ENCODE measurements at regions not wholly inside any gene's neighbourhood (a gene's known extent, or its start where the extent isn't known, plus 50 kb on each side); places are given as distances from the start of the nearest gene placed in this dataset.

- TF ChIP-seq CTCF (conservative IDR thresholded peaks at IDR 0.05 in 1 of 2, IDR thresholded peaks at IDR 0.05 in 1 of 2; ENCODE audit: extremely low read depth in 1 of 2, insufficient read depth in 1 of 2, low read depth in 1 of 2, low read length in 2 of 2) (no peak), EZH2 (IDR thresholded peaks at IDR 0.05; ENCODE audit: borderline replicate concordance, low read length) (no peak)
These were observed 147.8 kb downstream of the PMAIP1 start for GRCh38 chr18:60047556-60047955.

Data from mammary epithelial cell (primary cell).